Adipocyte (in vitro differentiated cells): ENCODE measurements at regions not wholly inside any gene's neighbourhood (a gene's known extent, or its start where the extent isn't known, plus 50 kb on each side); places are given as distances from the start of the nearest gene placed in this dataset.
A peak's percentile ranks its signal among the peaks of the same experiment; 100 is the strongest.
"Not testable (repeated sequence)": the region's sequence is repeated elsewhere in the genome, so short reads cannot be mapped to it uniquely, and the experiment has no call there.

Source experiments
- DNase-seq: peaks from one replicate; pipeline ENCODE4 v3.0.0-alpha.2; 2015; ENCODE audit warnings: low read depth
- H3K27me3 ChIP-seq: replicated peaks from 2 replicates; pipeline ENCODE4 v1.7.0; 2013; ENCODE audit warnings: mild to moderate bottlenecking, low read length, moderate library complexity; ENCODE audit not compliant: control insufficient read depth, insufficient read depth
- H3K36me3 ChIP-seq: 2 replicates; pipeline ENCODE4 v1.7.0; 2013; ENCODE audit warnings: low read length, mild to moderate bottlenecking, moderate library complexity; ENCODE audit not compliant: control insufficient read depth, insufficient read depth, severe bottlenecking
- H3K4me1 ChIP-seq: 2 replicates; pipeline ENCODE4 v1.7.0; 2013; ENCODE audit warnings: mild to moderate bottlenecking, low read length, moderate library complexity; ENCODE audit not compliant: control insufficient read depth, insufficient read depth
- H3K4me3 ChIP-seq: 2 replicates; pipeline ENCODE4 v1.7.0; 2013; ENCODE audit warnings: mild to moderate bottlenecking, low read length, moderate library complexity
- H3K9ac ChIP-seq: 2 replicates; pipeline ENCODE4 v1.7.0; 2013; ENCODE audit warnings: mild to moderate bottlenecking, low read length, moderate library complexity
- H3K9me3 ChIP-seq: 2 replicates; pipeline ENCODE4 v1.7.0; 2013; ENCODE audit warnings: mild to moderate bottlenecking, low read length, moderate library complexity; ENCODE audit not compliant: control insufficient read depth

- Histone ChIP-seq H3K36me3 (no peaks in the 10 kb centered on the region), H3K9ac (no peak overlapping the region), H3K4me3 (no peak overlapping the region), H3K4me1 (peaks cover 23% of the 10 kb centered on the region), H3K27me3 (no peaks in the 10 kb centered on the region), H3K9me3 (no peaks in the 10 kb centered on the region)
- peak; percentile 62 for DNase-seq
Measured at GRCh38 chr14:86766469-86766868, 1226.5 kb downstream of the GALC start.

- no peak for DNase-seq
- no peaks in the 10 kb centered on the region for H3K36me3 ChIP-seq
- H3K4me1 ChIP-seq: peaks cover 17% of the 10 kb centered on the region
- no peaks in the 10 kb centered on the region for H3K27me3 ChIP-seq
- H3K9me3 ChIP-seq: no peaks in the 10 kb centered on the region
- H3K9ac ChIP-seq: no peak overlapping the region
- no peak overlapping the region for H3K4me3 ChIP-seq
Measured at GRCh38 chr14:86761611-86762010, 1231.4 kb downstream of the GALC start.

GRCh38 chr14:86756521-86757190 lies 1226.7 kb downstream of the FLRT2 start:
- Histone ChIP-seq H3K9ac (no peak overlapping the region), H3K27me3 (no peaks in the 10 kb centered on the region), H3K9me3 (peaks cover 15% of the 10 kb centered on the region), H3K4me1 (no peaks in the 10 kb centered on the region), H3K4me3 (no peak overlapping the region), H3K36me3 (no peaks in the 10 kb centered on the region)
- DNase-seq: no peak

- not testable (repeated sequence) for DNase-seq, H3K9ac ChIP-seq, H3K27me3 ChIP-seq, H3K4me1 ChIP-seq, H3K36me3 ChIP-seq, H3K4me3 ChIP-seq
- H3K9me3 ChIP-seq: peaks cover 20% of the 10 kb centered on the region
Measured at GRCh38 chr14:86750488-86750887, 1220.5 kb downstream of the FLRT2 start.

GRCh38 chr14:86739761-86740160 lies 1209.8 kb downstream of the FLRT2 start:
- Histone ChIP-seq H3K9ac (no peak overlapping the region), H3K4me1 (no peaks in the 10 kb centered on the region), H3K9me3 (peaks cover 7% of the 10 kb centered on the region), H3K27me3 (no peaks in the 10 kb centered on the region), H3K36me3 (no peaks in the 10 kb centered on the region), H3K4me3 (no peak overlapping the region)
- no peak for DNase-seq

- not testable (repeated sequence) for H3K4me3 ChIP-seq, H3K36me3 ChIP-seq, H3K4me1 ChIP-seq, H3K27me3 ChIP-seq, H3K9ac ChIP-seq, DNase-seq, H3K9me3 ChIP-seq
Measured at GRCh38 chr14:86731427-86731826, 1201.5 kb downstream of the FLRT2 start.

- DNase-seq: peak; percentile 3
- Histone ChIP-seq H3K27me3 (no peaks in the 10 kb centered on the region), H3K4me1 (no peaks in the 10 kb centered on the region), H3K9me3 (no peaks in the 10 kb centered on the region), H3K36me3 (no peaks in the 10 kb centered on the region), H3K9ac (no peak overlapping the region), H3K4me3 (no peak overlapping the region)
Measured at GRCh38 chr14:86723254-86723624, 1193.3 kb downstream of the FLRT2 start.

GRCh38 chr14:86722612-86723253 lies 1192.8 kb downstream of the FLRT2 start:
- Histone ChIP-seq H3K4me3 (no peak overlapping the region), H3K9ac (no peak overlapping the region), H3K36me3 (no peaks in the 10 kb centered on the region), H3K9me3 (no peaks in the 10 kb centered on the region), H3K27me3 (no peaks in the 10 kb centered on the region), H3K4me1 (no peaks in the 10 kb centered on the region)
- no peak for DNase-seq

GRCh38 chr14:86714575-86714974 lies 1184.6 kb downstream of the FLRT2 start:
- no peaks in the 10 kb centered on the region for H3K27me3 ChIP-seq
- H3K4me3 ChIP-seq: no peak overlapping the region
- H3K4me1 ChIP-seq: peaks cover 3% of the 10 kb centered on the region
- no peaks in the 10 kb centered on the region for H3K9me3 ChIP-seq
- H3K36me3 ChIP-seq: no peaks in the 10 kb centered on the region
- DNase-seq: no peak
- no peak overlapping the region for H3K9ac ChIP-seq

- Histone ChIP-seq H3K36me3 (no peaks in the 10 kb centered on the region), H3K4me3 (no peak overlapping the region), H3K9ac (no peak overlapping the region), H3K9me3 (no peaks in the 10 kb centered on the region), H3K27me3 (no peaks in the 10 kb centered on the region), H3K4me1 (peaks cover 3% of the 10 kb centered on the region)
- DNase-seq: no peak
Measured at GRCh38 chr14:86714153-86714552, 1184.2 kb downstream of the FLRT2 start.

- Histone ChIP-seq H3K9ac (no peak overlapping the region), H3K9me3 (no peaks in the 10 kb centered on the region), H3K36me3 (no peaks in the 10 kb centered on the region), H3K4me3 (no peak overlapping the region), H3K4me1 (peaks cover 3% of the 10 kb centered on the region), H3K27me3 (no peaks in the 10 kb centered on the region)
- DNase-seq: peak; percentile 20
Measured at GRCh38 chr14:86712727-86713126, 1182.8 kb downstream of the FLRT2 start.

GRCh38 chr14:86712176-86712575 lies 1182.2 kb downstream of the FLRT2 start:
- Histone ChIP-seq H3K27me3 (no peaks in the 10 kb centered on the region), H3K9ac (no peak overlapping the region), H3K9me3 (no peaks in the 10 kb centered on the region), H3K4me3 (no peak overlapping the region), H3K4me1 (peaks cover 3% of the 10 kb centered on the region), H3K36me3 (no peaks in the 10 kb centered on the region)
- DNase-seq: peak; percentile 86
